ENCODE measurements at regions not wholly inside any gene's neighbourhood (a gene's known extent, or its start where the extent isn't known, plus 50 kb on each side); places are given as distances from the start of the nearest gene placed in this dataset.

- Histone ChIP-seq H3K9me3 (ENCODE audit: insufficient read depth, low read depth, low read length) (no peaks in the 10 kb centered on the region), H3K27ac (ENCODE audit: low read length) (no peak overlapping the region), H3K9ac (ENCODE audit: low read depth, low read length) (no peak overlapping the region), H3K4me1 (ENCODE audit: insufficient read depth, low read length) (no peaks in the 10 kb centered on the region), H3K27me3 (ENCODE audit: insufficient read depth, low read length) (no peaks in the 10 kb centered on the region), H3K36me3 (ENCODE audit: insufficient read depth, low read depth, low read length) (no peaks in the 10 kb centered on the region), H3K4me3 (ENCODE audit: low read length) (no peak overlapping the region)
Measured at GRCh38 chr7:9835199-9835598, 1138.5 kb upstream of the PHF14 start.

DNA sequence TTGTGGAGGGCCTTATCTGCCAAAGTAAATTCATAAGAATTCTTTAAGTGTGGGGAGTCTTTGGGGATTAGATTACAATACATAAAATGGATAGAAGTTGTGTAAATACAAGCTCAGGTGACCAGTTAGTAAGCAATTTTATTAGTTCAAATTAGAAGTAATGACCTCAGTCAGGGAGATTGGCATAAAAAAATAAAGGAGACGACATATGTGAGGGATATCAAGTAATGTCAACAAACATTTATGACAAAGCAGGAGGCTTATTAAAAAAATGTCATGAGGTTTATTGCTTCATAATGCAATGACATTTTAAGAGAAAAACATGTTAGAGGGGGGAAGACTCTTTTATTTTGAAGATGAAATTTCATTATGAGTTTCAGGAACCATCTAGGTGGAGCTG, 1137.0 kb upstream of the PHF14 start:
- Histone ChIP-seq H3K27ac (ENCODE audit: low read length) (no peak overlapping the region), H3K9ac (ENCODE audit: low read depth, low read length) (no peak overlapping the region), H3K9me3 (ENCODE audit: insufficient read depth, low read depth, low read length) (no peaks in the 10 kb centered on the region), H3K36me3 (ENCODE audit: insufficient read depth, low read depth, low read length) (no peaks in the 10 kb centered on the region), H3K27me3 (ENCODE audit: insufficient read depth, low read length) (no peaks in the 10 kb centered on the region), H3K4me3 (ENCODE audit: low read length) (no peak overlapping the region), H3K4me1 (ENCODE audit: insufficient read depth, low read length) (no peaks in the 10 kb centered on the region)

DNA sequence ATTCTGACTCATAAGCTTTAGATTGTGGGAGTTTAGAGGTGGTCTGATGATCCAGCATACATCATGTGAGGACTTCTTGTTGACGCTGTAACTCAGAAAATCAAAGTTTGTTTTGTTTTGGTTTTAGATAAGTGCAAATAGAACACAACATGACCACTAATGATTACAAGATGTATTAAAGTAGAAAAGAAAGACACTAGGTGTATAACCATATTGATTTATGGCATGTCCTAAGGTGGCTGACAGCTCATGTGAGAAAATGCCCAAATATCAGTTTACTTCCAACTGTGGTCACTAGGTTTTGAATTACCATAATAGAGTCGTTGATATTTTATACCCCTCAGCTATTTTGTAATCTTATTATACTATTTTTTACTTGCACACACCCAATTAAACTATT, 1131.4 kb upstream of the PHF14 start:
- H3K9ac ChIP-seq (ENCODE audit: low read depth, low read length) = no peak overlapping the region
- H3K27me3 ChIP-seq (ENCODE audit: insufficient read depth, low read length) = no peaks in the 10 kb centered on the region

DNA sequence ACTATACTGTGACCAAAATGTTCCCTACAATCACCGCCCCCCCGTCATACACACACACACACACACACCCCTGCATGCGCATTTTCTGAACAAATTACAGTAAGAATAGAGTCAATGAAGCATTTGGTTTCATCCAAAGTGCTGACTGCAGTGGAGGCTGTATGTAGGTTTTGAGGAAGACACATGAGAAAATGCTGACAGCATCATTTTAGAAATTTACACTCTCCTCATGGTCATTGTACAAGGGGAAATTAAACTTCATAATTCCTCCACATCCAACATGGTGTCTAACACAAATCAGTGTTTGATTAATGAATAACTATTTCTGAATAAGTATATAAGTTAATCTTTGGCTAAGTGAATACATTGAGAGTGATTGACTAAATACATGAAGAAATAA, 1126.8 kb upstream of the PHF14 start:
- no peaks in the 10 kb centered on the region for H3K36me3 ChIP-seq (ENCODE audit: insufficient read depth, low read depth, low read length)
- no peak overlapping the region for H3K4me3 ChIP-seq (ENCODE audit: low read length)
- no peak overlapping the region for H3K27ac ChIP-seq (ENCODE audit: low read length)
- H3K9ac ChIP-seq (ENCODE audit: low read depth, low read length) = no peak overlapping the region
- H3K27me3 ChIP-seq (ENCODE audit: insufficient read depth, low read length) = no peaks in the 10 kb centered on the region
- no peaks in the 10 kb centered on the region for H3K4me1 ChIP-seq (ENCODE audit: insufficient read depth, low read length)
- no peaks in the 10 kb centered on the region for H3K9me3 ChIP-seq (ENCODE audit: insufficient read depth, low read depth, low read length)

More for the DNA sequence above, 1131.4 kb upstream of the PHF14 start:
- Histone ChIP-seq H3K4me1 (ENCODE audit: insufficient read depth, low read length) (no peaks in the 10 kb centered on the region), H3K9me3 (ENCODE audit: insufficient read depth, low read depth, low read length) (no peaks in the 10 kb centered on the region), H3K27ac (ENCODE audit: low read length) (no peak overlapping the region), H3K36me3 (ENCODE audit: insufficient read depth, low read depth, low read length) (no peaks in the 10 kb centered on the region), H3K4me3 (ENCODE audit: low read length) (no peak overlapping the region)

- no peak overlapping the region for H3K27ac ChIP-seq (ENCODE audit: low read length)
- H3K4me3 ChIP-seq (ENCODE audit: low read length) = no peak overlapping the region
- no peaks in the 10 kb centered on the region for H3K4me1 ChIP-seq (ENCODE audit: insufficient read depth, low read length)
- H3K36me3 ChIP-seq (ENCODE audit: insufficient read depth, low read depth, low read length) = no peaks in the 10 kb centered on the region
- no peaks in the 10 kb centered on the region for H3K9me3 ChIP-seq (ENCODE audit: insufficient read depth, low read depth, low read length)
- H3K27me3 ChIP-seq (ENCODE audit: insufficient read depth, low read length) = no peaks in the 10 kb centered on the region
- H3K9ac ChIP-seq (ENCODE audit: low read depth, low read length) = no peak overlapping the region
Measured at GRCh38 chr7:9854605-9855004, 1119.1 kb upstream of the PHF14 start.

- no peaks in the 10 kb centered on the region for H3K27me3 ChIP-seq (ENCODE audit: insufficient read depth, low read length)
- no peaks in the 10 kb centered on the region for H3K4me1 ChIP-seq (ENCODE audit: insufficient read depth, low read length)
- H3K4me3 ChIP-seq (ENCODE audit: low read length) = no peak overlapping the region
- no peaks in the 10 kb centered on the region for H3K9me3 ChIP-seq (ENCODE audit: insufficient read depth, low read depth, low read length)
- H3K36me3 ChIP-seq (ENCODE audit: insufficient read depth, low read depth, low read length) = no peaks in the 10 kb centered on the region
- no peak overlapping the region for H3K27ac ChIP-seq (ENCODE audit: low read length)
- no peak overlapping the region for H3K9ac ChIP-seq (ENCODE audit: low read depth, low read length)
Measured at GRCh38 chr7:9856668-9857067, 1117.0 kb upstream of the PHF14 start.

DNA sequence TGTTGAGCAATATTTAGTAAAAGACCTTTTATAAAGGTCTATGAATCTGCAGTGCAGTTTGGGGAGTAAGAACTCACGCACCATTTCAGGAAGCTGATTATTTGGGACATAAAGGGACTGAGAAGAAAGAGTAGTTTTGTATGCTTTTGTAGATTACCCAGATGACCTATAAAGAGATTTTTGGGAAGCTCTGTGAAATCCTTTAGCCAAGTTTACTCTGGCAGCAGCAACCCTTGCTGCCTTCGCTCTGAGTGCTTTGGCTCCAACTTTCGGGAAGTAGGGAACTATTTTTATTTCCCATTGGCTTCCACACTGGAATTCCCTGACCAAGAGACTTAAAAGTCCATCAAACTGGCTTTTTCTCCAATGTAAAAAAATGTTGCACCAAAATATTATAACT, 1110.1 kb upstream of the PHF14 start:
- Histone ChIP-seq H3K27ac (ENCODE audit: low read length) (no peak overlapping the region), H3K27me3 (ENCODE audit: insufficient read depth, low read length) (no peaks in the 10 kb centered on the region), H3K36me3 (ENCODE audit: insufficient read depth, low read depth, low read length) (no peaks in the 10 kb centered on the region), H3K9me3 (ENCODE audit: insufficient read depth, low read depth, low read length) (no peaks in the 10 kb centered on the region), H3K9ac (ENCODE audit: low read depth, low read length) (no peak overlapping the region), H3K4me3 (ENCODE audit: low read length) (no peak overlapping the region), H3K4me1 (ENCODE audit: insufficient read depth, low read length) (no peaks in the 10 kb centered on the region)

GRCh38 chr7:9869151-9869550, 1104.5 kb upstream of the PHF14 start:
- Histone ChIP-seq H3K27ac (ENCODE audit: low read length) (no peak overlapping the region), H3K4me3 (ENCODE audit: low read length) (no peak overlapping the region), H3K4me1 (ENCODE audit: insufficient read depth, low read length) (no peaks in the 10 kb centered on the region), H3K9ac (ENCODE audit: low read depth, low read length) (no peak overlapping the region), H3K36me3 (ENCODE audit: insufficient read depth, low read depth, low read length) (no peaks in the 10 kb centered on the region), H3K27me3 (ENCODE audit: insufficient read depth, low read length) (no peaks in the 10 kb centered on the region), H3K9me3 (ENCODE audit: insufficient read depth, low read depth, low read length) (no peaks in the 10 kb centered on the region)

DNA sequence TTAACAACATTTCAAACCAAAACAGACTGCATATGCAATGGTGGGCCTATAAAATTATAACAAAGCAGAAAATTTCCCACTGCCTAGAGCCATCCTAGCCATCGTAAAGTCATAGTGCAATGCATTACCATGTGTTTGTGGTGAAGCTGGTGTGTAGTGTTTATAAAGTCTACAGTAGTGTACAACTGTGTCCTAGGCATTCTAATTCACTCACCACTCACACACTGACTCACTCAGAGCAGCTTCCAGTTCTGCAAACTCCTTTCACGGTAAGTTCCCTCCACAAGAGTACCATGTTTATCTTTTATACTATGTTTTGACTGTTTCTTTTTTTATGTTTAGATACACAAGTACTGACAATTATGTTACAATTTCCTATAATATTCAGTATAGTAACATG, 1104.1 kb upstream of the PHF14 start:
- H3K4me1 ChIP-seq (ENCODE audit: insufficient read depth, low read length) = no peaks in the 10 kb centered on the region
- H3K9ac ChIP-seq (ENCODE audit: low read depth, low read length) = no peak overlapping the region
- H3K27me3 ChIP-seq (ENCODE audit: insufficient read depth, low read length) = no peaks in the 10 kb centered on the region
- H3K27ac ChIP-seq (ENCODE audit: low read length) = no peak overlapping the region
- no peak overlapping the region for H3K4me3 ChIP-seq (ENCODE audit: low read length)
- no peaks in the 10 kb centered on the region for H3K36me3 ChIP-seq (ENCODE audit: insufficient read depth, low read depth, low read length)
- no peaks in the 10 kb centered on the region for H3K9me3 ChIP-seq (ENCODE audit: insufficient read depth, low read depth, low read length)

DNA sequence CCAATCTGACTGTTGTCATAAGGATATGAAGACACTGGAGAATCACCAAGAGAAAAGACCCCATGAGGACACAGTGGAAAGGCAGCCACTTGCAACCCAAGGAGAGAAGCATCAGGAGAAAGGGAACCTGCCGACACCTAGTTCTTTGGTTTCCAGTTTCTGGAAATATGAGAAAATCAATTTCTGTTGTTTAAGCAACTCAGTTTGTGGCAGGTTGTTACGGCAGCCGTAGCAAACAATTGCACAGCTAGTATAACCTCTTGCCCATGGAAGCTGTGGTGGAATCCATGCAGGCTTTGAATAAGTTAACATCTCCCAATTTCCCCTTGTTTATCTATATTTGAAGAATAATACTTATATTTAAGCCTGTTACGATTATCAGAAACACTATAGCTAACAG, 1103.0 kb upstream of the PHF14 start:
- H3K9me3 ChIP-seq (ENCODE audit: insufficient read depth, low read depth, low read length) = no peaks in the 10 kb centered on the region
- H3K36me3 ChIP-seq (ENCODE audit: insufficient read depth, low read depth, low read length) = no peaks in the 10 kb centered on the region
- H3K4me3 ChIP-seq (ENCODE audit: low read length) = no peak overlapping the region
- H3K9ac ChIP-seq (ENCODE audit: low read depth, low read length) = no peak overlapping the region
- H3K27ac ChIP-seq (ENCODE audit: low read length) = no peak overlapping the region
- H3K27me3 ChIP-seq (ENCODE audit: insufficient read depth, low read length) = no peaks in the 10 kb centered on the region
- no peaks in the 10 kb centered on the region for H3K4me1 ChIP-seq (ENCODE audit: insufficient read depth, low read length)

DNA sequence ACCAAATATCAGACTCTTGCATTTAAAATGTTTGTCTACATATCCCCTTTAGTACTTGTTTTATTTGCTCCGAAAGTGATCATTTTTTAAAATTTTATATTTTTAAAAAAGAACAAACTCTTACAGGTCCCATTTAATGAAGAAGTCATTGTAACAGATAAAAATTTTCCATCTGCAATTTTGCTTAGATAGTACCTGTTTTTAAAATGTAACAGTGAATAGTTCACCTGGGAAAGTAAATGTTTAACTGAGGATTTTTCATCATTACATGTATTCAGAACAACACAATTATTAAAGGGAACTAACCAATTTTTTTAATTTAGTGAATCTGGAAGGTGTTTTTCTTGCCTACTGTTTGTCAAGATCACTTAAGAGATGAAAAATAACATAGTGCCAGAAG, 1099.5 kb upstream of the PHF14 start:
- no peaks in the 10 kb centered on the region for H3K9me3 ChIP-seq (ENCODE audit: insufficient read depth, low read depth, low read length)
- H3K36me3 ChIP-seq (ENCODE audit: insufficient read depth, low read depth, low read length) = no peaks in the 10 kb centered on the region
- no peaks in the 10 kb centered on the region for H3K27me3 ChIP-seq (ENCODE audit: insufficient read depth, low read length)
- no peak overlapping the region for H3K27ac ChIP-seq (ENCODE audit: low read length)
- no peak overlapping the region for H3K4me3 ChIP-seq (ENCODE audit: low read length)
- H3K4me1 ChIP-seq (ENCODE audit: insufficient read depth, low read length) = no peaks in the 10 kb centered on the region
- H3K9ac ChIP-seq (ENCODE audit: low read depth, low read length) = no peak overlapping the region

GRCh38 chr7:9876053-9876452, 1097.6 kb upstream of the PHF14 start:
- Histone ChIP-seq H3K9ac (ENCODE audit: low read depth, low read length) (no peak overlapping the region), H3K27ac (ENCODE audit: low read length) (no peak overlapping the region), H3K9me3 (ENCODE audit: insufficient read depth, low read depth, low read length) (no peaks in the 10 kb centered on the region), H3K4me3 (ENCODE audit: low read length) (no peak overlapping the region), H3K27me3 (ENCODE audit: insufficient read depth, low read length) (no peaks in the 10 kb centered on the region), H3K4me1 (ENCODE audit: insufficient read depth, low read length) (no peaks in the 10 kb centered on the region), H3K36me3 (ENCODE audit: insufficient read depth, low read depth, low read length) (no peaks in the 10 kb centered on the region)

- Histone ChIP-seq H3K27me3 (ENCODE audit: insufficient read depth, low read length) (no peaks in the 10 kb centered on the region), H3K9ac (ENCODE audit: low read depth, low read length) (no peak overlapping the region), H3K4me1 (ENCODE audit: insufficient read depth, low read length) (no peaks in the 10 kb centered on the region), H3K4me3 (ENCODE audit: low read length) (no peak overlapping the region), H3K36me3 (ENCODE audit: insufficient read depth, low read depth, low read length) (no peaks in the 10 kb centered on the region), H3K9me3 (ENCODE audit: insufficient read depth, low read depth, low read length) (no peaks in the 10 kb centered on the region; the same call in 1 of the 2 replicates), H3K27ac (ENCODE audit: low read length) (no peak overlapping the region)
Measured at GRCh38 chr7:9889554-9889953, 1084.1 kb upstream of the PHF14 start.

Data from iPS-20b (cell line).